GM18511 (cell line): ENCODE measurements at regions not wholly inside any gene's neighbourhood (a gene's known extent, or its start where the extent isn't known, plus 50 kb on each side); places are given as distances from the start of the nearest gene placed in this dataset.
A peak's percentile ranks its signal among the peaks of the same experiment; 100 is the strongest.
"Not testable (repeated sequence)": the region's sequence is repeated elsewhere in the genome, so short reads cannot be mapped to it uniquely, and the experiment has no call there.

Experiments used
- ATAC-seq: cut with Tn5 transposase; IDR thresholded peaks from one replicate; pipeline ENCODE4 v1.9.1; 2021; ENCODE audit warnings: mild to moderate bottlenecking, moderate library complexity; ENCODE audit not compliant: unreplicated experiment

DNA sequence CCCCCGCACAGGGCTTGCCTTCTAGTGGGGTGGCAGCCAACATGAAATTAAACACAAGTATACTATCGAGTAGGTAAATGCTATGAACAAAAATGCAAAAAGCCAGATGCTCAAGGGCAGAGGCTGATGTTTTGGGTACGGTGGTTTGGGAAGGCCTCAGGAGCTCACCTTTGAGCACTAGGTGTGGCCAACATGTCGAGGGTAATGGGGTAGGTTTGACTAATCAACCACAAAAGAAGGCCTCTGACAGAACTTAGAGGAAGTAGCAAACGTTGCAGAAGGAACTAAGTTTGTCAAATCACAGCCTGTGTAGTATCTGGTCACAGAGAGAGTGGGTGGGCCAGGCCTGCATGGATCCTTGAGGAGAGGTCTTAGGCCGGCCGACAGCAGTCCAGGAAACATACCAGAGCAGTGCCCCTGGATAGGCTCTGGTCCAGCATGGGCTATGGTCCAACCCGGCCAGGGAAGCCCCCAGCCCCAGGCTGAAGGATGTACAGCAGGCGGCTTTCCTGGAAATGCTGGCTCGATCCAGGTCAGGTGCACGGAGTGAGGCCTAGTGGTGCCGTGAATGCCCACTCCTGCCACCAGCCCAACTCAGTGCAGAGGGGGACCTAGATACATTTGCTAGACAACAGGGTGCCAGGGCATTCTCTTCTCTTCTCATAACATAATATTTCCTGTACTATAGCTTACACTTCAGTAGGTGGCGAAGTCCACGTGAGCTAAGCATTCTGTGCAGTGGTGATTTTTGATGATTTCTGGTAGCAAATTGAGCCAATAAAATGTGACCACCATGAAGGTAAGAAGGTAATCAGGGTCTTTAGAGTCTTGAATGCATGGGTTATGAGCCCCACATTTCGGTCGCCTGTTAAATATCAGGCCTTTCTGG lies 56.3 kb upstream of the CD93 start:
- ATAC-seq, result peak; percentile 75

DNA sequence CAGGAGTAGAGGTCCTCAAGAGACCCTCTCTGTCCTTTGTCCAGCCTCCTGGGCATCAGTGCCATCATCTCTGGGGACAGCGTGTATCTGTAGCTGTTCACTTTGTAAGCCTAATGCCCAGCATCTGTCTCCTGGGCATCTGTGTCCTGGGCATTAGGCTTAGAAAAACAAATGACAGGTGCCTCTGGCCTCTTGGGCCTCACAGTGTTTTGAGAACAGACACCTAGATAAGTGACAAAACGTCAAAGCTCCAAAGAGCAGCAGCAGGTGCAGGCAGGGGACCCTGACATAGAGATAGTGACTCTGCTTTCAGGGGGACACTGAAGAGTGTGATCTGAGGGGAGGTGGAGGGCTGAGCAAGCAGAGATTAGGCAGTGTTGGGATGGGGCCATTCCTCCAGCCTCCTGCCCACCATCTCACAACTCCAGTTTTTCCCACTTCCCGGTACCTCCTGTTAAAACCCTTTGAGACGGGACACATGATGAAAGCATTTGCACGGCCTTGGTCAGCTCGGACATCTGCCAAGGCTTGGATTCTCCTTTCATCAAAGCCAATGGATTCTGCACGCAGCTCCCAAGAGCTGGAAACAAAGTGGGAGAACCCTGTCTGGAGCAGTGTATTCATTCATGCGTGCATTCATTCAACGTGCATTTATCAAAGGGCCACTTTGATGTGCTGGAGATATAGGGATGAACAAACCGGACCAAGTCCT lies 55.5 kb upstream of the CD93 start:
- ATAC-seq, result no peak

DNA sequence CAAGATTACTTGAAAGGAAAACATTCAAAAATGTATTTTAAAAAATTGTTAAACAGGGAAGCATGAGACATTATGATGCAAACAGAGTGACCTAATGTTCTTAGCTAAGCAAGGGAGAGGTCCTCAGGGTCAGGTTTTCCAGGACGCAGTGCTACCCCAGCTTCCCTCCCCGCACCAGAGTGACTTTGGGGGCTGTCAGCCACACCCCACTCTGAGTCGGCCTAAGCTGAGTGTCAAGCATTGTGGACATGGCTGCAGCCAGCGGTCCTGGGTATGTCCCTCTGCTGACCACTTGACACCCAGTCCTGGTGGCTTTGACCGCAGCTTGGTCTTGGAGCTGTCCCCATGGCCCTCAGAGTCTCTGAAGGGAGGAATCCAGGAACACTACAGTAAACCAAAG lies 54.9 kb upstream of the CD93 start:
- ATAC-seq, result no peak

DNA sequence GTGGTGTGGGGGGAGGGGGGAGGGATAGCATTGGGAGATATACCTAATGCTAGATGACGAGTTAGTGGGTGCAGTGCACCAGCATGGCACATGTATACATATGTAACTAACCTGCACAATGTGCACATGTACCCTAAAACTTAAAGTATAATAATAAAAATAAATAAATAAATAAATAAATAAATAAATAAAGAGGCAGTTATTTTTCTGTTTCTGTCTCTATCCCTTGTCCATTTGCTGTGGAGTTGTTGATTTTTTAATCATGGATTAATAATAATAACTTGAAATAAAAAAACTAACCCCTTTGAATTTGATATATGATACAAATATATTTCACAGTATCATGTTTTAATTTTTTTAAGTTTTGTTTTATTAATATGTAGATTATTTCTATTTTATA lies 53.9 kb upstream of the CD93 start:
- not testable (repeated sequence) for ATAC-seq

DNA sequence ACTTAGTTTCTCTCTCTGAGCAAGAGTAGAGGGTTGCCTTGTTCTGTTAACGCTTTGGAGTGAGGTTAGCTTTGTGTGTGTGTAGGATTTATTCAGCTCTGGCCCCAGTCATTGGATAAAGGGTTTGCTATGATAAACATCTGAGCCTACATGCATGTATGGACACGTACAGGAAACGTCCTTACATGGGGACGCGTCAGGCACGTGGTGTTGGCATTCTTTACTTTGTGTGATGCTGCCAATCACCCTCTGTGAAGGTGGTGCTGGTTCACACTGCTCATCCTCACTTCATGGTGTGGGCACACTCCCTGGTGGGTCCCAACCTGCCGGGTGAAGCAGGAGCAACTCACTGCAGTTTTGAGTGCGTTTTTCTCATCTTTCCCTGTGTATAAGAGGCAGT lies 53.4 kb upstream of the CD93 start:
- ATAC-seq, result no peak

DNA sequence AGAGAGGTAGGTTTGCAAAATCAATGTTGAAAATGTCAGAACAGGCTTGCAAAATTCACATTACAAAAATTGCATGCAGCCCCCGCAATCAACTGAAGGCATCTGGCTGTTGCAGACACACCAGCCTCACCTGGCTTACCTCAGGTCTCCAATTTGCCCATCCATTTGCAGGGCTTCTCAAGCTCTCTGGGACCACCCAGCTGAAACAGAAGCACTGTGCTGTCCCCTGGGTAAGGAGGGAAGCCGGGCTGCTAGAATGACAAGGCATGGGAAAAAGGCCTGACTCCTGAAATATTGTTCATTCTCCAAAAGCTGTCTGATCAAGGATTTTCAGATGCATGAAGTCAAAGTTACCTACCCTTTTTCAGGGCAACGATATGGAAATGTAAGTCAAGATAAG lies 52.6 kb upstream of the CD93 start:
- no peak for ATAC-seq

DNA sequence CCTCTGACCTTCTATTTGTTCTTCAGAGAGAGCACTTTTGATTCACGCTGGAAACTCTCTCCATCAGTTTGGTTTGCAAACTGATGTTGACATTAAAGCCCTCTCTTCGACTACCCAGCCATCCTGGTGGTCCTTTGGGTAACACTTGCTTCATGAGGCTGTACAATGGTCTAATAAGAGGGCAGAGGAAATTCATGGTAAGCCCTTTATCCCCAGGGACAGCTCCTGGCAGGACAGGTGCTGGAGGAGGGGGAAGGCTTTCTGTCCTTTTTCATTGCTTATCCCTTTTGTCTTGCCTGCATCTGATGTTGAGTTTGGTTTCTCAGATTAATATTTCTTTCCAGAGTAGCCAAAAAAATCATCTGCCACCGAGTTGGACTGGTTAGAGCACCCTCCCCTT lies 52.1 kb upstream of the CD93 start:
- ATAC-seq, result no peak

DNA sequence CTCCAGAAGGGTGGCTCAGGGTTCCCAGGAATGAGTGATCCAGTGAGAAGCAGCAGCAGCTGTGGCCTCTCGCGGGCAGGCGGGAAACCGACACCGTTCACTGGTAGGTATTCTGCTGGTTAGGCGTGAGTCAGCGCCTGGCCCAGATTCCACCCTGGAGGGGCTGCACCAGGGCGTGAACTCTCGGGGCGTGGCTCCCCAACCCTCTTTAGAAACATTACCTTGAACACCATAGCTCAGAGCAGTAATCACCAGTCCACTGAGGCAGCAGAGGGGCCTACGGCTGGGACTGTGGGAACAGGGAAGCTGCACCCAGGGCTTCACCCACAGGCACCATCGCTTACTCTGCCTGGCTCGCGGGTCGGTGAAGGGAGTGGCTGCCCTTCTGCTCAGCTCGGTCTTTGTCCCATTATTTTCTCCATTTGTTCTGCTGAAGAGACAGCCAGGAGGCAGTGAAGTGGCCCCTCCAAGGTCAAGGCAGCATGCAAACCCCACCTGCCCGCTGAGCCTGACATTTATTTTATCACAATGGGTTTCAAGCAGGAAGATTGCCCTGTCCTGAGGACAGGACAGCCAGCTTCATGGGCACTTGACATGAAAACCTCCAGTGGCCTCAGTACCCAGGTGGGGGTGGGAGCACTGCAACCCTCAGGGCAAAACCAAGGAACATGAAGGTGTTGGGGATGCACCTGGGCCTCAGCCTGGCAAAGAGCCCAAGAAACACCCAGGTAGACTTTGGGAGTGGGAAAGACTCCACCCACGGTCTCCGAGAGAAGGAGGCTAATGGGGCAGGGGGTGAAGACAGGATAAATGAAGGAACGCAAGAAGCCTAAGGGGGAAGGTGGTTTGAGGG lies 51.0 kb upstream of the CD93 start:
- no peak for ATAC-seq

DNA sequence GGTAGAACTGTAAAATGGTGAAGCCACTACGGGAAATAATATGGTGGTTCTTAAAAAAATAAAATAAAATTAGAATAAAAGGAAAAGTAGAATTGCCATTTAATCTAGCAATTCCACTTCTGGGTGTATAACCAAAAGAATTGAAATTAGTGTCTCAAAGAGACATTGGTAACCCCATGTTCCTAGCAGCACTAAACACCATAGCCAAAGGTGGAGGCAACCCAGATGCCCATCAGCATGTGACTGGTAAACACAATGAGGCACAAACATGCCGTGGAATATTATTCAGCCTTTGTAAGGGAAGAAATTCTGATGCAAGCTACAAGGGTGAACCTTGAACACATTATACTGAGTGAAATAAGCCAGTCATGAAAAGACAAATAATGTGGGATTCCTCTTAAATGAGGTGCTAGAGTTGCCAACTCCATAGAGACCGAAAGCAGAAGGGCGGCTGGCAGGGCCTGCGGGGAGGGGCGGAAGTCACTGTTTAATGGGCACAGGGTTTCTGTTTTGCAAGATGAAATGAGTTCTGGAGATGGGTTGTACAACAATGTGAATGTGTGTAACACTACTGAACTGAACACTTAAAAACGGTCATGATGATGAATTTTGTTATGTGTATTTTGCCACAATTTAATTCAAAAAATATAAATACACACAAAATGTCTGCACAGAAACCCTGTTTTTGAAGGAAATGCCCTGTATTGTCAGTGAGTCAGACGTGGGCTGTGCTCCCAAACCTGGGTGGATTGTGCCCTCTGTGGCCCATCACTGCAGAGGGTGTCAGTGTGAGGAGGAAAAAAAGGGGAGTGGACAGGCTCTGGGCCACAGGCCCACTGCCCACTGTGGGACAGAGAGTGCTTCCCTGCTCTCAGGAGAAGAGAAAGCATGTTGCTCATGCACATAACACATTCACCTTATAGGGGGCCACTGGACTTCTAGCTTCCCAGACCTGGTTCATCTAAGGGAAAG lies 49.6 kb upstream of the CD93 start:
- ATAC-seq, result no peak
